ACC112 (cell line): ENCODE measurements at regions not wholly inside any gene's neighbourhood (a gene's known extent, or its start where the extent isn't known, plus 50 kb on each side); places are given as distances from the start of the nearest gene placed in this dataset.

Source experiments
- H2AFZ ChIP-seq: fragments of 200-600 bp; sonication (generic); one replicate; pipeline ENCODE4 v1.6.0; 2017; ENCODE audit warnings: antibody characterized with exemption, low read length; ENCODE audit not compliant: unreplicated experiment
- H3K27ac ChIP-seq: fragments of 200-600 bp; sonication (generic); 2 replicates; pipeline ENCODE4 v1.5.1; 2014; ENCODE audit warnings: low read depth, mild to moderate bottlenecking, antibody characterized with exemption, low read length, moderate library complexity
- H3K27me3 ChIP-seq: fragments of 200-600 bp; sonication (generic); 2 replicates; pipeline ENCODE4 v1.6.1; 2014; ENCODE audit warnings: mild to moderate bottlenecking, antibody characterized with exemption, low read length, moderate library complexity, mixed read lengths; ENCODE audit not compliant: insufficient read depth
- H3K36me3 ChIP-seq: fragments of 200-600 bp; sonication (generic); 2 replicates; pipeline ENCODE4 v1.6.1; 2016; ENCODE audit warnings: mild to moderate bottlenecking, antibody characterized with exemption, low read length, moderate library complexity, mixed read lengths; ENCODE audit not compliant: insufficient read depth
- H3K4me1 ChIP-seq: fragments of 200-600 bp; sonication (generic); one replicate; pipeline ENCODE4 v1.6.1; 2016; ENCODE audit warnings: low read length, mixed read lengths; ENCODE audit not compliant: insufficient read depth, unreplicated experiment, control insufficient read depth
- H3K4me3 ChIP-seq: fragments of 200-600 bp; sonication (generic); 2 replicates; pipeline ENCODE4 v1.5.1; 2014; ENCODE audit warnings: mild to moderate bottlenecking, low read depth, low read length
- H3K79me2 ChIP-seq: fragments of 200-600 bp; sonication (generic); one replicate; pipeline ENCODE4 v1.6.0; 2016; ENCODE audit warnings: low read length; ENCODE audit not compliant: control insufficient read depth, unreplicated experiment, insufficient read depth

DNA sequence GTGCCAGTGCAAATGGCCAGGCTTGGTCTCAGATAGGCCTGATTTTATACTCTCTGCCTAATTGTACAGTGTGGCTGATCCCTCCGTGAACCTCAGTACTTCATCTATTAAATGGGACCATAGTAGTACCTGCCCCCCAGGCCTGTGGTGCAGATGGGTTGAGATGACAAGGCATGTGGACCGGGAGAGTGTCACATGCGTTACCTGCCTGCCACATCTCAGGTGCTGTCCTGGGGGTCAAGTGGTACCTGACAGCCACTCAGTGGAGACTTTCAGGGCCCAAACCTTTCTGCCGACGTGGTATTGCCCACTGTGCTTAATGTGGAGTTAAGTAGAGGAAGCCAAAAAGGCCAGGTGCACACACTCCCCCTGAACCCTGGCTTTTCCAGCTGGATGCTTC is 197.3 kb downstream of the FOXD2 start:
- H3K27ac ChIP-seq: no peak overlapping the region
- H3K4me3 ChIP-seq: no peak overlapping the region
- H3K36me3 ChIP-seq: no peaks in the 10 kb centered on the region
- no peak overlapping the region for H2AFZ ChIP-seq
- H3K4me1 ChIP-seq: no peaks in the 10 kb centered on the region
- H3K79me2 ChIP-seq: no peaks in the 10 kb centered on the region
- H3K27me3 ChIP-seq: no peaks in the 10 kb centered on the region; the same call in 1 of the 2 replicates

DNA sequence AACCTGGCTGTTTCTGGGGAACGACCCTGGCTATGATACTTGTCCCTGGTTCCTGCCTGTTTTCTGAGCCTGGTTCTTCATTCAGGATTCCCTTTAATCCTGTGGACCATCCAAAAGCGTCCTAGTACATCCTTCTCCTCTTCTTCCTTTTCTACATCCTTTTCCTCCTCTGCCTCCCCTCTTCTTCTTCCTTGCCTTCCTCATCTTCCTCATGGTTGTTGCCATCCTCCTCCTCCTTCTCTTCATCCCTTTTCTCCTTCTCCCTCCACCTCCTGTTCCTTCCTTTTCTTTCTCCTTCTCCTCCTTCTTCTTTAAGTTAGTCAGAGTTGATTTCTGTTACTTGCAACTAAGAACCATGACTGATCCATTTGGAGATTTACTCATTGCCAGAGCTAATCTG is 197.8 kb downstream of the FOXD2 start:
- Histone ChIP-seq H3K4me3 (no peak overlapping the region), H2AFZ (no peak overlapping the region), H3K36me3 (no peaks in the 10 kb centered on the region), H3K27me3 (no peaks in the 10 kb centered on the region; the same call in 1 of the 2 replicates), H3K4me1 (no peaks in the 10 kb centered on the region), H3K79me2 (no peaks in the 10 kb centered on the region), H3K27ac (no peak overlapping the region)

DNA sequence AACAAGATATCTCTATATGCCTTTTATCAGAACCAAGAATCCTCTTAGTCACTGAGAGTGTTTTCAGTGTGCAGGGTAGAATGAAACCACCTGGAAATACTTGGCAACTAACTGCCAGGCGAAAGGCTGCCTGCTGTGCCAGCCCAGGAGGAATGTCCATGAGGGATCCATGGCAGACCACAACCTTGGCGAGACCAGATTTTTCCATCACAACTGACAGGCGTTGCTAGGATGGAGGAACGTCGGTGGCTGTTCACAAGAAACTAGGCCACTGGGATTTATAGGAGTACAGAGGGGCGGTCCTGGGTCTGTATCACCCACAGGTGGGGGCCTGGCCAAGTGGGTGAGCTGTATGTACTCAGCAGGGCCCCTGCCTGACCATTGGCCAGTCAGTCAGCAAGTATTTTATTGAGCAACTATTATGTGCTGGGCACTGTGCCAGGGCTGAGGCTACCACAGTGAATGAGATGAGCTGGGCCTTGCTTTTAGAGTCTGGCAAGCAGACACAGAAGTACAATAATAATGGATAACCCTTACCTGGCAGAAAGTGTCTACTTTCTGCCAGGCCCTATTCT is 199.4 kb downstream of the FOXD2 start:
- Histone ChIP-seq H3K36me3 (no peaks in the 10 kb centered on the region), H3K79me2 (no peaks in the 10 kb centered on the region), H3K4me3 (no peak overlapping the region), H2AFZ (no peak overlapping the region), H3K4me1 (no peaks in the 10 kb centered on the region), H3K27me3 (no peaks in the 10 kb centered on the region; the same call in 1 of the 2 replicates), H3K27ac (no peak overlapping the region)

DNA sequence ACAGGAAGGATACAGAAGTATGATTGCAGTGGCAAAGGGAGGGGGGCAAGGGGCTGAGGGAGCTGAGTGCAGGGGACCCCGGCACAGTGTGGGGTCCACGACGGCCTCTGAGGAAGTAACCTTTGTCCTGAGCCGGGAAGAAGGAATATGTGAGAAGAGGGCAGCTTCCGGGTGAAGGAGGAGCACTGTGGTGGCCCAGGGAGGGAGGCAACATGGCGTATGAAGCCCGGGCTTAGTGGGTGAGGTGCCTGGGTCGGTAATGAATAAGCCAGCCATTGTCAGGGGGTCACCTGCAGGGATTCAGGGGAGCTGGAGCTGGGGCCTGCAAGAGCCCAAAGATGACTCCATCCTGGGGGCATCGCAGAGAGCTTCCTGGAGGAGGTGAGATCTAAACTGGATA is 200.4 kb downstream of the FOXD2 start:
- no peaks in the 10 kb centered on the region for H3K79me2 ChIP-seq
- H3K4me3 ChIP-seq: no peak overlapping the region
- no peak overlapping the region for H3K27ac ChIP-seq
- H2AFZ ChIP-seq: no peak overlapping the region
- no peaks in the 10 kb centered on the region; the same call in 1 of the 2 replicates for H3K27me3 ChIP-seq
- H3K4me1 ChIP-seq: no peaks in the 10 kb centered on the region
- no peaks in the 10 kb centered on the region for H3K36me3 ChIP-seq

DNA sequence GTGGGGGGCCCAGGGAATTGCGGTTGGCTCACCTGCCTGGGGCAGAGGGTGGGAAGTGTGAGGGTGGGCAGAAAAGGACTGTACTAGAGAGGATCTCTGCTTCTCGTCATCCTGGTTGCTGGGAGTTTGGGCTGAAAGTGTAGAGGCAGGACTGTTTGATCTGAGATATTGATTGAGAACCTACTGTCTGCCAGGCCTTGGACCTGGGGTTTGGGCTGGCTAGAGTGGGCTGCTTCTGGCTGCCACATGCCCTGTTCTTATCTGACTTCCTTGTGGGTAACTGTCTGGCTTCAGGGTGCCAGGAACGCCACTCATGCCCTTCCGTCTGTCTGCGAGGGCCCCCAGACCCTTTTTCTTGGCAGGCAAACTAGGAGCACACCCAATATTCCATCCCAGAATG is 200.9 kb downstream of the FOXD2 start:
- Histone ChIP-seq H3K36me3 (no peaks in the 10 kb centered on the region), H3K27me3 (0 out of 2 replicates have a peak, but pooled peaks cover 1% of the 10 kb centered on the region), H3K79me2 (no peaks in the 10 kb centered on the region), H3K4me3 (no peak overlapping the region), H2AFZ (no peak overlapping the region), H3K27ac (no peak overlapping the region), H3K4me1 (no peaks in the 10 kb centered on the region)

DNA sequence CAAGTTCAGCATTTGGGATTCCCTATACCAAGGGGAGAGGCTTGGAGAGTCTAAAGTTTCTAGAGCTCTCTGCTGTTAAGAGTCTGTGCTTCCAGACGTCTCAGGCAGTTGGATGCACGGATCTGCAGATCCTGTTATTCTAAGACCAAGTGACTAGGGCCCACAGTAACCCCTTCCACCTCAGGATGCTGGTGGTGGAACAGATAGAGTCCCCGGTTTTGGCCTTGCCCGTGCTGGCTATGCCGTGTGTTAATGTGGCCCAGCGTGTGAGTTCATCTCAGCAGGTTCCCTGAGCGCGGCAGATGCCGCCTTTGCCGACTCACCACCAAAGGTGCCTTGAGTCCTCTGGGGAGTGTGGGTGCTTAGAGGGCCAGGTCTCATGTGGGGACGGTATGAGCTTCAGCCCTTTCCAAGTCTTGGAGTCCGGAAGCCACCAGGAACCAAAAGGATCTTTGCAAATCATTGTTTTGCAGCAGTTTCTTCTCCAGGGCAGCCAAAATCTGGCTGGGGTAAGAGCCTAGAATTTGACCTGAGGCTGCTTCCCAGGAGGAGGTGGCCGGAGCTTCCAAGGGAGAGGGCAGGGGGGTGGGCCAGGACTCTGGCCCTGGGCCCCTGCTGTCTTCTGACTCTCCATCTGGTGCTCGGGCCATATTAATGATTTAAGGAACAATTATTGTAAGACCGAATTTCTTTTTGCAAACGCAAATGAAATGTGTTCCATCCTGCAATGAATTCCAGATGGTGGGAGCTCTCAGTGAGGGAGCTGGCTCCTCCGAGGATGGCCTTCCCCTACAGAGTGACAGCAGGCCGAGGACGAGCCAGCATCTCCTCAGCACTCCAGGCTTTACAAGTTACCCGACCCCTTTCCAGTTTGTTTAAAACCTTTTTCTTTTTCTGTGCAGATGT is 205.7 kb downstream of the FOXD2 start:
- H3K27me3 ChIP-seq: peaks cover 26% of the 10 kb centered on the region
- no peak overlapping the region for H3K4me3 ChIP-seq
- H3K4me1 ChIP-seq: no peaks in the 10 kb centered on the region
- H3K79me2 ChIP-seq: no peaks in the 10 kb centered on the region
- no peak overlapping the region for H3K27ac ChIP-seq
- H2AFZ ChIP-seq: no peak overlapping the region
- H3K36me3 ChIP-seq: no peaks in the 10 kb centered on the region

DNA sequence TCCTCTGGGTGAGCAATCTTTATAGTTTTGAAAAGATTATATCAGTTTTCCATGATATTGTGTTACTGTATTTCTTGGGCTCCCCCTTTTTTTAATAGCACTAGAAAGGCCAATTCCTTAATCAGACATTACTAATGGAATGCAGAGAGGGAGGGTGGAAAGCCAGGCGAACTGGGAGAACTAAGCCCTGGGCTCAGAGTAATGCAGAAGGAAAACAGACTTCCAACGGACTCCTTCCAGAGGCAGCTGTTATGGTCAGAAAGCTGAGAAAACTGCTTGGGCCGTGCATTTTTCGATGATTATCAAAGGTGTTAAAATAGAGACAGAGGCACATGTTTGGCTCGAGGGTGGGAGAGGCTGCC is 206.3 kb downstream of the FOXD2 start:
- no peaks in the 10 kb centered on the region for H3K36me3 ChIP-seq
- no peak overlapping the region for H3K4me3 ChIP-seq
- H3K79me2 ChIP-seq: no peaks in the 10 kb centered on the region
- no peaks in the 10 kb centered on the region for H3K4me1 ChIP-seq
- peaks cover 29% of the 10 kb centered on the region for H3K27me3 ChIP-seq
- H2AFZ ChIP-seq: no peak overlapping the region
- H3K27ac ChIP-seq: no peak overlapping the region

DNA sequence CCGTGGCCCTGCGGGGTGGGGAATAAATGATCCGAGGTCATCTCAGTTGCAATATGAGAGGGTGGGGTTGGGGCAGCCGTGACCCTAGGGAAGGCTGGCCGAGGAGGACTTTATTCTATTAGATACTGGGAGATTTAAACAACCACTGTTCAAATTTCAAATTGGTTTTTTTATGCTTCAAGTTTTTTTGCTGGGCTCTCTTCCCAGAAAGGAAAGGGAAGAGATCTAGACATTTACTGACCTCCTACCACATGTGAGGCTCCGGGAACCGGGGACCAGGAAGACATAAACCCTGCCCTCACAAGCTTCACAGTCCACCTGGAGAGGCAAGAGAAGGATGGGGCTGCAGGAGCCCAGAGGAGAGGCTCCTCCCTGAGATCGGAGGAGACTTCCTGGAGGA is 207.3 kb downstream of the FOXD2 start:
- H3K27me3 ChIP-seq: peaks cover 29% of the 10 kb centered on the region
- no peaks in the 10 kb centered on the region for H3K4me1 ChIP-seq
- H3K79me2 ChIP-seq: no peaks in the 10 kb centered on the region
- no peaks in the 10 kb centered on the region for H3K36me3 ChIP-seq
- H2AFZ ChIP-seq: no peak overlapping the region
- H3K27ac ChIP-seq: no peak overlapping the region
- no peak overlapping the region for H3K4me3 ChIP-seq

DNA sequence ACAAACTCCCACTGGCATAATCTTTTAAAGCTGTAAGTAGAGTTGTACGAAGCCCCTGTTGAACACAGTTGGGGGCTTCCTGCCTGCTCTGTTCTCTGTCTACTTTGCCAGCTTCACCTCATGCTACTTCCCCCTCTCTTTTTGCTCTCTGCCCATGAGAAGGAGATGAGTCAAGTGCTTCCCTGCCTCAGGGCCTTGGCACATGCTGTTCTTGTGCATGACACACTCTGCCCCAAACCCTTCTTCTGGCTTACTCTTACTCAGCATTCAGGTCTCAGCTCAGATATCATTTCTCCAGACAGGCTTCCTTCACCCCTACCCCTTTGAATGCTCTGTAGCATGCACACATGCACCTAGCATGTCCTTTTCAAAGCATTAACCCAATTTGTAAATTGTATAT is 208.8 kb downstream of the FOXD2 start:
- H2AFZ ChIP-seq: no peak overlapping the region
- H3K79me2 ChIP-seq: no peaks in the 10 kb centered on the region
- peaks cover 29% of the 10 kb centered on the region for H3K27me3 ChIP-seq
- no peak overlapping the region for H3K4me3 ChIP-seq
- no peaks in the 10 kb centered on the region for H3K4me1 ChIP-seq
- H3K36me3 ChIP-seq: no peaks in the 10 kb centered on the region
- no peak overlapping the region for H3K27ac ChIP-seq

DNA sequence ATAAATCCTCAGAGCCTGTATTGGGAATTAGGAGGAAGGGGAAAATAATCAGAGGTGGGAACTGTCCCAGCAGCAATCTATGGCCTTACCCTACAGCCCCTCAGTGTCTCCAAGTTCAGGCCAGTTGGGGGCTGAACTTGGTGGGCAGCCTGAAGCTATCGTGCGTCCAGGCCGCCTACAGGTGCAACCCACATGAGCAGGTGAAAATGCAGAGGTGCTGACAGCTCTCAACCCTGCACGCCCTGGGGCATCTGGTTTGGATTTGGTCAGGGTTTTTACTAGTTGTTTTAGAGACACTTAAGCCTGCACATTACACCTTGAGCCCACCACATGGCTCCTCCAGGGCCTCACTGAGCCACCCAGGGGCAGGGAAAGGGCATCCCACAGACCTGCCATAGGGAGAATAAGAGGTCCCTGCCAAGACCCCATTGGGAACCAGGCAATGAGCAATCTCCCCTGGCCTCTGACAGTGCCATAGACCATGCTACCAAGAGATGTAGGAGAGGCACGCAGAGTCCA is 209.5 kb downstream of the FOXD2 start:
- Histone ChIP-seq H3K36me3 (no peaks in the 10 kb centered on the region), H3K27me3 (peaks cover 29% of the 10 kb centered on the region), H2AFZ (no peak overlapping the region), H3K4me1 (no peaks in the 10 kb centered on the region), H3K27ac (no peak overlapping the region), H3K79me2 (no peaks in the 10 kb centered on the region), H3K4me3 (no peak overlapping the region)

DNA sequence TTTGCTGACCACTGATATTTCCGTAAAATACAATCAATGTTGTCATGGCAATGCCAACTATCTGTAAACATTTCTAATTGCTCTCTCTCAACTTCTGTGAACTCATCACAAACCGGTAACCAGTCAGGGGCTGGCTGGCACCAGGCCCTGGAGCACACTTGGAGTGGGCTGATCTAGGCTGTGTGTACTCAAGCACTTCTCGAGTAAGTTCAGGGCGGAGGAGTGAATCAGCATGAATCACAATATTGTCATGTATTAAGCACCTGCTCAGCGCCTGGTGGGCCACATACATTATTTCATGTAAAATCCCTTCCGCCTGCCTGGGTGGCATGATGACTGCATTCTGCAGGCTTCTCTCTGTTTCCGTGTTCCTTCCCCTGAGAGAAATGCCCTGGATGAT is 212.4 kb downstream of the FOXD2 start:
- peaks cover 13% of the 10 kb centered on the region for H3K27me3 ChIP-seq
- no peaks in the 10 kb centered on the region for H3K36me3 ChIP-seq
- no peak overlapping the region for H3K27ac ChIP-seq
- no peaks in the 10 kb centered on the region for H3K4me1 ChIP-seq
- H2AFZ ChIP-seq: no peak overlapping the region
- H3K79me2 ChIP-seq: no peaks in the 10 kb centered on the region
- H3K4me3 ChIP-seq: no peak overlapping the region
